ENCODE measurements at regions not wholly inside any gene's neighbourhood (a gene's known extent, or its start where the extent isn't known, plus 50 kb on each side); places are given as distances from the start of the nearest gene placed in this dataset.

DNA sequence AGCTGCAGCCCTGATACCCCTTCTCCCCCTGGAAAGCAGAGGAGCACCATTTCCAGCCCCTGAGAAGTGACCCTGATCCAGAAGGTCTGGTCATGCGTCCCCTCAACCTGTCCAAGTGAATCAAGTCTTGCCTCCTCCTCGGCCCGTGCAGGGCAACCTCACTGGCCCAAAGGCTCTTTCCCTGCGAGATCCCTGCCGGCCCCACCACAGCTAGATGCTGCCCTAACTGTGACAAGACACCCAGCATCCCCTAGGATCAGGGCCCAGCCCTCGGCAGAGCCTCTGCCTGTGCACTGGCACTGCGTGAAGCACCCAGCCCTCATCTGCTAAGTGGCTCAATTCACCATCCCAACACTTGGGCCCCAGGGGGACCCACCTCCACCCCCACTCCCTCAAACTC, 155.1 kb downstream of the NUP210 start:
- Histone ChIP-seq H3K79me1 (ENCODE audit: low read depth in 1 of 2, low read length in 2 of 2) (no peaks in the 10 kb centered on the region), H3K9me1 (ENCODE audit: insufficient read depth, low read length) (no peaks in the 10 kb centered on the region), H3K4me1 (ENCODE audit: control insufficient read depth, insufficient read depth, low read length) (no peaks in the 10 kb centered on the region), H3K9me3 (ENCODE audit: control insufficient read depth, insufficient read depth, low read length) (0 out of 2 replicates have a peak, but pooled peaks cover 2% of the 10 kb centered on the region), H2BK20ac (ENCODE audit: low read depth, low read length) (no peak overlapping the region), H3K56ac (ENCODE audit: extremely low read depth, insufficient read depth, low read length) (no peak overlapping the region), H3K27ac (ENCODE audit: insufficient read depth, low read length) (no peak overlapping the region), H2AK9ac (replicated peaks; ENCODE audit: low read depth, low read length, poor library complexity) (no peak overlapping the region), H3K9ac (ENCODE audit: low read depth, low read length) (no peak overlapping the region), H4K8ac (ENCODE audit: low read depth in 2 of 2, low read length in 2 of 2) (no peak overlapping the region), H3K23ac (ENCODE audit: low read depth, low read length) (no peak overlapping the region), H3K27me3 (ENCODE audit: control insufficient read depth, insufficient read depth, low read length) (peaks cover 6% of the 10 kb centered on the region; the same call in 1 of the 2 replicates), H2BK5ac (ENCODE audit: low read depth, low read length, poor library complexity, severe bottlenecking) (no peak overlapping the region), H2BK15ac (ENCODE audit: low read depth, low read length) (no peak overlapping the region), H3K14ac (replicated peaks; ENCODE audit: low read depth, low read length) (no peak overlapping the region), H3K36me3 (ENCODE audit: control insufficient read depth, insufficient read depth, low read length) (no peaks in the 10 kb centered on the region), H3K4me3 (ENCODE audit: insufficient read depth, low read depth, low read length) (no peak overlapping the region), H4K5ac (ENCODE audit: low read depth, low read length) (no peak overlapping the region), H4K20me1 (ENCODE audit: insufficient read depth, low read length) (no peaks in the 10 kb centered on the region), H3K4me2 (ENCODE audit: low read depth, low read length) (no peak overlapping the region), H3K4ac (ENCODE audit: low read depth, low read length) (no peak overlapping the region), H2AFZ (replicated peaks; ENCODE audit: low read length, poor library complexity) (no peak overlapping the region), H4K91ac (ENCODE audit: insufficient read depth, low read depth, low read length) (no peak overlapping the region), H3K18ac (ENCODE audit: low read depth, low read length) (no peak overlapping the region), H2BK120ac (ENCODE audit: low read depth, low read length) (no peak overlapping the region), H2AK5ac (ENCODE audit: low read depth, low read length) (no peak overlapping the region)
- TF ChIP-seq RAD21 (IDR thresholded peaks at IDR 0.05; ENCODE audit: low read length) (no peak), SMC3 (IDR thresholded peaks at IDR 0.05; ENCODE audit: low read depth, low read length) (no peak), POLR2A (IDR thresholded peaks at IDR 0.05; ENCODE audit: low read depth, low read length) (no peak)
- DNase-seq (no peak), ATAC-seq (ENCODE audit: low read depth) (no peak)
- BruUV-seq (replicated peaks), result no TSS peak
- WGBS, 2 experiments (ENCODE audit: extremely low coverage in 2 of 2, insufficient read length in 1 of 2), result 79% methylated on average over 3 of the region's 7 CpGs; no CpG with 5 or more reads in 1 of the 2 experiments
- intact Hi-C loops (cut with micrococcal nuclease) (no loop called here), in situ Hi-C loops (cut with MboI; ENCODE audit: low sequenced_read_pairs) (no loop called here), dilution Hi-C loops (cut with HindIII; ENCODE audit: low sequenced_read_pairs, unreplicated experiment) (no loop called here)
- ChIA-PET CTCF (no interaction called here), POLR2A (ENCODE audit: unreplicated experiment) (no interaction called here)
